GM19043 (cell line): ENCODE measurements at regions not wholly inside any gene's neighbourhood (a gene's known extent, or its start where the extent isn't known, plus 50 kb on each side); places are given as distances from the start of the nearest gene placed in this dataset.
"Not testable (repeated sequence)": the region's sequence is repeated elsewhere in the genome, so short reads cannot be mapped to it uniquely, and the experiment has no call there.

Experiments used
- ATAC-seq: cut with Tn5 transposase; IDR thresholded peaks from one replicate; pipeline ENCODE4 v1.9.1; 2021; ENCODE audit warnings: low read depth; ENCODE audit not compliant: unreplicated experiment

DNA sequence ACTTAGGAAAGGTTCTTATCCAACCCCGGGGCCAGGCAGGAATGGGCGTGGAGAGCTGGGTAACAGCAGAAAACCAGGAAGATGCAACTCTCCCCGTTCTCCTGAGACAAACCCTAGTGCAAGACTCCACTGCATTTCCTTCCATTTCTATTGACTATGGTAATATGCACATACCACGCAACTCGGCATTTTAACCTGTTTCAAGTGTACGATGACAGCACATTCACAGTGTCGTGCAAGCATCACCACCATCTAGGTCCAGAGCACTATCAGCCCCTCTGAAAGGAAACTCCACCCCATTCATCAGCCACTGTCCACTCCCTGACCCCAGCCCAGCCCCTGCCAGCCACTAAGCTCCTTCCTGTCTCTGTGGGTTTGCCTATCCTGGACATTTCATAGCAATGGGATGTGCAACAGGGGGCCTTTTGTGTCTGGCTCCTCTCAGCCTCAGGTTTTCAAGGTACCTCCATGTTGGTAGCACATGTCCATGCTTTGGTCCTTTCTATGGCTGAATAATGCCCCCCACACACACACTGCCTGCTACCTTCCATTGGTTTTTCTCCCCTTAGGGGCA lies 441.9 kb downstream of the SOX9 start:
- ATAC-seq, result no peak

DNA sequence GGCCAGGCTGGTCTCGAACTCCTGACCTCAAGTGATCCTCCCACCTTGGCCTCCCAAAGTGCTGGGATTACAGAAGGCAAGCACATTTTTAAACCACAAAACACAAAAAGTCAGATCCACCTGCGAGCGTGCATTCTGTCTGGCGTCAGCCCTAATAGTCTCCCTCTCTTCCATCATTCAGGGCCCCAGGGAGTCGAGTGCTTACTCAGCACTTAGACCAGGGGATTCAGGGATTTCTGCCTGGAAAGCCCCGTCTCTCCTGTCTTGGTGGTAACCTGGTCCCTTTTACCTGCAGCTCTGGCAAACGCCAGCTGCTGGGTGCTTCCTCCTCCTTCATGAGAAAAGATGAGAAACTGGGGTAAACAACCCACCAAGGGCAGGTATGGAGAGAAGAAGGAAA lies 443.1 kb downstream of the SOX9 start:
- ATAC-seq, result no peak

DNA sequence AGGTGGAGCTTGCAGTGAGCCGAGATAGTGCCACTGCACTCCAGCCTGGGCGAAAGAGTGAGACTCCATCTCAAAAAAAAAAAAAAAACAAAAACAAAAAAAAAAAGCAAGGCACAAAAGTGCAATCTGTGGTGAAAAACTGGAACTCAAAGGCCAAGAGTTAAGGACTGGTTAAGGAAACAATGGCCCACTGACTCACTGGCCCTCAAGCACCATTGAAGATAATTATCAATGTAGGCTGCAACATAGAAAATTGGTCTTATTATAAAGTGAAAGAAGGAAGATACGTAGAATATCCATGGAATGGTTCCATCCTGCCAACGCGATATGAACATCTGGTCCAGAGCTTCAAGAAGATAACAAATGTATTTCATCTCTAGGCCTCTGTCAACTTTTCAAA lies 444.2 kb downstream of the SOX9 start:
- ATAC-seq, result no peak

DNA sequence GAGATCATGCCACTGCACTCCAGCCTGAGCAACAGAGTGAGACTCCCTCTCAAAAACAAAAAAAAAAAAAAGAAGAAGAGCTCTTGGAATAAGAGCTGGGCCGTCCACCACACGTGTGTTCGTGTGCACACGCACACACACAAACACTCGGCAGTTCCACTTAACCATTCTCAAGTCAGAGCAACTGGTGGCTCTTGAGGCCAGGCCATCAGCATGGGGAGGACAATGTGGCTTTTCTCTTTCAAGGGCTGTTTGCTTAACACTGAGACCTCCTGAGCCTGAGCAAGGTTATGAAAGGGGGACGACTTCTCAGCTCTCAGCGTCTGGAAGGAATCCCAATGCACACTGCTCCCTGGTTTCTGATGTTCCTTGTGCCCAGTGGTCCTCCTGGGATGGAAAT lies 444.9 kb downstream of the SOX9 start:
- ATAC-seq, result no peak

DNA sequence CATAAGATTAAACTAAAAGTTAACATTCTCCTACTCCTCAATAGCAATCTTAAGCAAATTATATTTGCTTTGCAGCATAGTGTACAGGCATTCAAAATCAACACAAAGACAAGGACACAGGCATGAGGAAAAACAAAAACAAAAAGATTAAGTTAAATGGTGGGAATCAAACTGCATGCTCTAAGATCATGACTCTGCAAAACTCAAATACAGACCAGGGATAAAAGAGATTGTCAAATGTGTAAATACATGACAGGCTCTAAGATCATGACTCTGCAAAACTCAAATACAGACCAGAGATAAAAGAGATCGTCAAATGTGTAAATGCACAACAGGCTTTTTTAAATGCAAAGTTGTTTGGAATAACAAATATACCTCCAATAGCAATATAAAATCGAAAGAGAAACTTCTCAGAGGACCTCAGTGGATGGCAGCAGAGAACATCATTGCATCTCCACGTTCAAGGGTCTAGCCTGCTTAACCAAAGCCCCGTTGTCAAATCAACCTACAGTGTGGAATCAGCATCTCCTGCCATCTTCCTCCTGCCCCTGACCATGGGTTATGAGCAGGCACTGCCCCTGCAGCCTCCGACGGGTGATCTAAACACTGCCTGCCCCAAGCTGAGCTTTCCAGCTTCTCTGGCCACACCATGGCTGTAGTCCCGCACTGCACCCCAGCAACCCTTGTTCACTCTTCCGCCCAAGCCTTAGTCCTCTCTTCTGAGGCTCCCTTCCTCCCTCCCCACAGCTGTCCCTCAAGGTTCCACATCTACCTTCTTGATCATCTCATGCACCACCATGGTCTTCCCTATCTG lies 446.1 kb downstream of the SOX9 start:
- ATAC-seq, result no peak

DNA sequence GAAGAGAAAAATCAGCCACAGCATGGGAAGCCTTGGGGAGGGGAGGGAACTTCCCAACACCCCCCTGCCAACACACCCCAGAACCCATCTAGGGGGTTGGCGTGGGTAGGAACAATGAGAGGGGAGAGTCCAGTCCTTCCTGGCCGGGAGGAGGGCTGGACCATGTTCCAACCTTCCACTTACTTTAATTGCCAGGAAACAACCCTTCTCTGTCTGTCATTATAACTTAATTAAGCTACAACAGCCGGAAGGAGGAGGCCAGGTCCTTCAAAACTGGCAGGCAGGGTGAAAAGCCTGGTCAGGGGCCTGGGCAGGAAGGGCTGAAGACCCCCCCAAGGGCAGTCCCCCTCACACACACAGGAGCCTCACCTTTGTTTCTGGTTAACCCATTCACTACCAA lies 447.0 kb downstream of the SOX9 start:
- ATAC-seq, result no peak

DNA sequence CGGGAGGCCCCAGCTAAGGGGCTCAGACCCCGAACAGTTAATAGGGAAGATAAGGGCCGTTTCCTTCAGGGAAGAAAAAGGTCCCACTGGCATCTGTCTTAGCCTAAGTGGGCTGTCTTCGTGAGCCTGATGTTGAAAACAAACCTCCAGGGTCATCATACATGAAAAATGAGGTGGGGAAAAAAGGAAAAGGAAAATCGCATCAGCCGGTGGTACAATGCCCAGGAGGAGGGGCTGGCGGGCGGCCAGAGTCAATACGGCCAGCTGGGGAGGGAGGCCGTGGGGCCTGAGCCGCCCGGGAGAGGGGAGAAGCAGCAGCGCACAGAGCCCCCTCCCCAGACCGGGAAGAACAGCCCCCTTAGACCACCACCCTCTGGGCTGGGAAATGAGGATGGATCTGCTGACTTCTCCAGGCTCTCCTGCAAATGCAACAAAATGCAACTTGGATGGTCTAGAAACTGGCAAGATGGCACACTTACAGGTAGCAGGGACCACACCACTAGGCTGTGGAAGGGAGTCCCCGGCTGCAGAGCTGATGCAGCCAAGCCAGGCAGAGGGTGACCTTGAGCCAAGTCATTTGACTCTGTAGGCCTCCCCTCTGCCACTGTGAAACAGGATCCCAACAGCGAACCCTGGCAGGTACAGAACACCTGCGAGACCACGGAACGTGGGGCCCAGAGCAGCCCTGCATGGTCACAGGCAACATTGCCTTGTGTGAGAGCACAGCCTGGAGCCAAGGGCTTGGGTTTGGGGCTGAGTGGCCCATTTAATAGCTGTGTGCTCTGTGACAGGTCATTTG lies 448.5 kb downstream of the SOX9 start:
- no peak for ATAC-seq

DNA sequence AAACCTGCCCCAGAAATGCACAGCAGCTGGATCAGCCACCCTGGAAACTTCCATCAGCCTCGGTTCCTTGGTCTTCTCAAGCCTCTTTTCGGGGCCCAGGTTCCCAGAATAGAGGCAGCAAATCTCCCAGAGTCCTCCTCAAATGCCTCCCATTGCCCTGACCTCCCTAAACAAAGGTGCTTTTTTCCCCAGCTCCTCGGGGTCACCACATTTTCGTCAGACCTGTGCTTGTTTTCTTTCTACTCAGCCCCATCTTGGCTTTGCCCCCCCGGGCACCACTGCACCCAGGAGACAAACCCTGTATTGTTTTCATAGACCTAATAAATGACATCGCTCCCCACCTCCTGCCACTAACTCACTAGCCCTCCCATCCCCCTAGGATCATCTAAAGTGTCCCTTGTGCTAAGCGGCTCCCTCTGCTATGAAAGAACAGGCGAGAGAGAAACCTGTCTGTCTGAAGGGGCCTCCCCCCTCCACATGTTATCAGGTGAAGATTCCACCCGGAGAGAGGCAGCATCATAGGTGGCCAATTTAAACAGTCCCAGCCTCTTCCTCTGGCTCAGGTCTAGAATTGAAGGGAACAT lies 451.1 kb downstream of the SOX9 start:
- ATAC-seq, result no peak

DNA sequence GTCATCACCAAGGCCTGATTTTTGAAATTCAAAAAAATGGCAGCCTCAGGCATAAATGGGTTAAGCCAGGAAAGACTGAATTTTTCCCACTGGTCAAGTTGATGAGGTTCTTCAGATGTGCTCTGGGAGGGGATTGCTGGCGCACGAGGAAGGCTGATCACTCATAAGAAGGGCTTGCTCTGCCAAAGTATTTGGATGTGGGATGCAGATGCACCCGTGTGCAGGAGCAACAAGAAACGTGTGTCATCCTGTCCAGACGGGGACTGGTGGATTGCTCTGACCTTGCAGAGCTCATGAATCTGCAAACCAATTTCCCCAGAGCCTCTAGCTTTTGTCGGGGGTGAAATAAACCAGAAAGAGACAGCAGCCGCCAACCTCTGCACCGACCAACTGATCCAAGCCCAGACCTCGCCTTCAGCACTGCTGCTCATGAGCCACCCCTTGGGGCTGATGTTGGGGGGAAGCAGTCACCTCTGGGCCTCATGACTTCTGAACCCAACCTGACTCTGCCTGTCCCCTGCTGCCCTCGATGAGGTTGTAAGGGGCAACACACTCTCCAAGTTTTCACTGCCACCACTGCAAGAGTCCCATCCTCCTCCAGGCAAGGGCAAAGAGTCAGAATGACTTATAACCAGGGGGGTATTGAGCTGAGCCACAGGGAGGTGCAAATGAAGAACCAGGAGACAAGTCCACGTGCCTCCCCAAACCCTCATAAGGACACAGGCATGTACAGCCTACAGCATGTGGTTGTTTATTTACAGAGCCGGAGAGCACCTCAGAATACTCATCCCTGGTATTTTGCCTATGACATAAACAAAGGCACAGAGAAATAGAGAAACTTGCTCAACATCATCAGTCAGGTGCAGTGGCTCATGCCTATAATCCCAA lies 452.0 kb downstream of the SOX9 start:
- no peak for ATAC-seq

DNA sequence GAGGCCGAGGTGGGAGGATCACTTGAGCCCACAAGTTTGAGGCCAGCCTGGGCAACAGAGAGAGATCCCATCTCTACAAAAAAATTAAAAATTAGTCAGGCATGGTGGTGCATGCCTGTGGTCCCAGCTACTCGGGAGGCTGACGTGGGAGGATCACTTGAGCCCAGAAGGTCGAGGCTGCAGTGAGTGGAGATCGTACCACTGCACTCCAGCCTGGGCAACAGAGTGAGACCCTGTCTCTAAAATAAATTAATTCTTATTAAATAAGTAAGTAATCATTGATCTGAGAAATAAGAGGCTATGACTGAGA lies 452.6 kb downstream of the SOX9 start:
- ATAC-seq, result not testable (repeated sequence)

DNA sequence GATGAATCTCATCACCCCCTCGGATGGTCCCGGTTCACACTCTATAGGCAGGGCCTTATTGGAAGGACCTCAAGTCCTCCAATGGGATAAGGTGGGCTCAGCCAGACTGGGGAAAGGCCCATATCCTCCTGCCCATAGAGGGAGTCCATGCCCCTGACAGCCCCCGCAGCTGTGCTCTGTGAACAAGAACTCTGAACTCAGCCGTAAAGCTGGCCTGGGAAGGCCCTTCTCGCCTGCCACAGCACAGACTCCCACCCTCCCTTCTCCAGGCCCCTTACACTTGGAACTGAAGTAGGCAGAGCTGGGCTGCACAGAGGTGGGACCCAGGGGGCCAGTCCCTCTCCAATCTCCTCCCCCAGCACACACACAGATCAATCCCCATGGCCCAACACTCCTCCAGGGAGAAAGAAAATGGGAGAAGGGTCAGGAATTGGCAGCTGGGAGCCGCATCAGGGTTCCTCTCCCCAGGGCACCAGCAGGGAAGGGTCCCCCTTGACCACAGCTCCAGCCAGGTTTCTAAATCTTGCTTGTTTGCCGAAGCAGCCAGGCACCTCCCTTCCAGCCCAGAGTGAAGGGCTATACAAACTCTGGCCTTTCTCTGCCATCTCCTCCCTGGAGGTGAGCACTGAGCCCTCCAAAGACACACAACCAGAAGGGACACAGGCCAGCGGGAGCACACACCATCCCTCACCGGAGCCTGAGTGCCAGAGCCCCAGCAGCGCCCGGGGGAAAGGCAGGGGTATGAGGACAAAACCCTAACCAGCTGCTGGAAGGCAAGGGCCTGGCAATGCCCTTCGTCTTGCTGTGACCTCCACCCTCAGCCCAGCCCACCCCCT lies 454.1 kb downstream of the SOX9 start:
- no peak for ATAC-seq

DNA sequence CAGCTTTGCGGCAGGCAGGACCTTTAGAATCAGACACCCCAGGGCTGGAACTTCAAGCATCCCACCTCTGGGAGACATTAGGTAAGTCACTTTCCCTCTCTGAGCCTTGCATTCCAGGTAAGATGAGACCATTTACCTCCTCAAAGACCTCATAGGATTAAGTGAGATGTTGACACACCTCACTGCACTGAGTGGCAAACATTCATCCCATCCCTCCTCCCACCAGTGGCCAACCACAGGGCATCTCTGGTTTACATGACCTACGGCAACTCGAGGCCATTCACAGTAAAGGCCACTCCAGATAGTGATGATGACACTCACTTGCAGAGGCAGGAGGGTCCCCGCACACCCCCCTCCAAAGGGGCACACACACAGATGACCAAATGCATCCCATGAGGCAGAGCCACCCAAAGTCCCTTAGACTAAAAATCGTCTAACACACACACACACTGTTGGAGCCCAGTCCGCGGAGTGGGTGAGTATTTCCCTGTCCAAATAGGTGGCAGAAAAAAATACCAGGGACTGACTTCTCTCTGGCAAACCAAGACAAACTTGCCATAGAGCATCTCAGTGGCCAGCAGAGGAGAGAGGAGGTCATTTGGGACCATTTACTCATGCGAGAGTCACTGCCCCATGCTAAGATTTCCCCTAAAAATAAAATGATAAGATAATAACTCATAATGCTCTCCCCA lies 454.9 kb downstream of the SOX9 start:
- no peak for ATAC-seq

DNA sequence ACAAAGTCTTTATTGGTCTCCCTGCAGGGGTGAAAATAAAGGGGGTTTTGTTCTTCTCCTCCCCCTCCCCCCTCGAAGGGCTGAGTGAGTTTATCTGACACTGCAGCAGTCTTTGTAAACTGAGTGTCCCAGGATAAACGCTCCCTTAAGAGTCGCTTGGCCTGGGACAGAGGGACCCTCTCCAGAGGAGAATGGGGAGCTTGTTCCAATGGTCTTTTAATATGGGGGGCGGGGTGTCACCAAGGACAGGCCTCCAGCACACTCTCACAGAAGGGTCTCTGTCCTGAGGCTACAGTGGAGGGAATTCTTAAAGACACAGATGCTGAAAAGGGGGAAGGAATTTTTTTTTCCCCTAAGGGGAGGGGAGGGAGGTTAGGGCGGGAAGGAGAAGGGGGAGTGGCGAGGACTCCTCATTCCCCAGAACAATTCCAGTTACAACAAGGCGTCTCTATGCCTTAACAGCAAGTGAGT lies 455.5 kb downstream of the SOX9 start:
- no peak for ATAC-seq

DNA sequence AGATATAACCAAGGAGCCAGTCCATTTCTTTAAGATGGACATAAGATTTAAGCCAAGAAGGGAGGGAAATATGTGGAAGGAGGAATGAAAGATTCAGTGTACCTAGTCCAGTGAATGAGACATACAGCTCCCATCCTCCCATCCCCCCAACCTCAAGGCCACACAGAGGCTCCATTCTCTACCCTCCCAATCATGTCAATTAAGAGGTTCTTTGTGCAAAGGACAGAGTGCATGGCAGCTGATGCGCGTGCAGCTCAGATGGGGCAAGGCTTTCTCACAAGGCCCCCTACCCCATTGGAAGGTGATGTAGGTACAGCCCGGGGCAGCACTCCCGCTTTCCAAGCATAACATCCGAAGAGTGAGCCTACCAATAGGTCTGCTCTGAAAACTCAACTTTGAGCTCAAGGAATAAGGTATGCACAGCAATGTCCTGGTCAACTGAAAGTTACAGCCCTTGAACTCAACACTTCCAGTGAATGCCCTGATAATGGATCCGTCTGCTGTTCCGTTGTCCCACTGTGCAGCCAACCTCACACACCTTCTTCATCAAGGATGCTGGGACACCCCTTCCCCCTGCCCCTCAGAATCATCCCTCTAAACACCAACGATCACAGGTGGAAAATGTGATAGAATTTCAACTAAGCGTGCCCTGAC lies 458.1 kb downstream of the SOX9 start:
- no peak for ATAC-seq

DNA sequence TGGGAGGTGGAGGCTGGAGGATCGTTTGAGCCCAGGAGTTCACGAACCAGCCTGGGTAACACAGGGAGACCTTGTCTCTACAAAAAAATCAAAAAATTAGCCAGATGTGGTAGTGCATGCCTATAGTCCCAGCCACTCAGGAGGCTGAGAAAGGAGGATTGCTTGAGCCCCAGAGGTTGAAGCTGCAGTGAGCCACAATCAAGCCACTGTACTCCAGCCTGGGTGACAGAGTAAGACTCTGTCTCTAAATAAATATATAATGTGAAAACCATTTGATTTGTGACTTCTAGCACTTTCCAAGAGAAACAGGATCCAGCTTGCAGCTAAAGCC lies 459.1 kb downstream of the SOX9 start:
- ATAC-seq, result no peak

DNA sequence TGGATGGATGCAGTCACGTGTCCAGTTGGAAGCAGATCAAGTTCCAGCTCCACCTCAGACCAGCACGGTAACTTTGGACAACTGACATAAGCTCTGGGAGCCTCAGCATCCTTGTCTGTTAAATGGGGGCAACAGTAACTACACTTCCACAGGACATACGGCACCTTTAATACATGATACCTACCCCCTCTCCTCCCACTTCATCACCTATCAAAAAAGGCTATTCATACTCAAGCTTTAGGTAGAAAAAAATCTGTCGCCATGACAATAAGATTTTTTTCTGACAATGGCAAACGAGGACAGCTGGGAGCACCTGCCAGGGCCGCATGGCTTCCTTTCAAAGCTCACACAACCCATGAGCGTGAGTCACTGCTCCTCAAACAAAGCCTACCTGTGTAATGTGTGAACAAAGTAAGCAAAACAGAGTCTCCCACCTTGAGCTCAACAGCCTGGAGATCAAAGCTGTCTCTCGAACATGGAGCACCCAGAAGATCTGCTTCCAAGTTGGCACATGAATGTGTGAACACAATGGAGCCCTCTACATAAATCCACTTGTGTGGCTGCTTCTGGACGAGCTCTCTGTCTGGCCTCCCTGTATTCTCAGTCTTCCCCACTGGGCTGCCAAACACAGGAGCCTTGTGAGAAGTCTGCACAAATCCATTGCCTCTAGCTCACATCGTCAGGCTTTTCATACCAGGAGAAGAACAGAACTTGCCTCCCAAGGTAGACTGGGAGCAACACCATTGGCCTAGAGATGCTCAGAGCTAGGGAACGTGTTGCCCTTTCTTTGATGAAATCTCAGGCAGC lies 459.7 kb downstream of the SOX9 start:
- no peak for ATAC-seq

DNA sequence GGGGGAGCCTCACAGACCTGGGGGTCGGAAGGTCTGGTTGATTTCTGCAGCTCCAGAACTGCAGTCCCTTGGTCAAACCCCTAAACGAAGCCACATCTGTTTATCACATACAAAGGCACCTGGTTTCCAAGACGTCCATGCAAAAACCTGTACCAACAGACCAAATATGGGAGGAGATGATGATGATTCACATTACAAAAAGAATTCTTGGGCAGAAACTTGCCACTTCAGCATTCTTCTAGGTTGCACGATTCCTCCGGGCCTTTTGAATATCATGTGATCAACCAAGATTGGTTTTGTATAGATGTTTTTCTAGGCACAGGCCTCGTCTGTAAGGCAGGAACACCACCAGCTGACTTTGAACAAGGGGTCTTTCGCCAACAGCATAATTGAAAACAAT lies 466.3 kb downstream of the SOX9 start:
- ATAC-seq, result no peak
